ENCODE measurements at regions not wholly inside any gene's neighbourhood (a gene's known extent, or its start where the extent isn't known, plus 50 kb on each side); places are given as distances from the start of the nearest gene placed in this dataset.
"Not testable (repeated sequence)": the region's sequence is repeated elsewhere in the genome, so short reads cannot be mapped to it uniquely, and the experiment has no call there.

DNA sequence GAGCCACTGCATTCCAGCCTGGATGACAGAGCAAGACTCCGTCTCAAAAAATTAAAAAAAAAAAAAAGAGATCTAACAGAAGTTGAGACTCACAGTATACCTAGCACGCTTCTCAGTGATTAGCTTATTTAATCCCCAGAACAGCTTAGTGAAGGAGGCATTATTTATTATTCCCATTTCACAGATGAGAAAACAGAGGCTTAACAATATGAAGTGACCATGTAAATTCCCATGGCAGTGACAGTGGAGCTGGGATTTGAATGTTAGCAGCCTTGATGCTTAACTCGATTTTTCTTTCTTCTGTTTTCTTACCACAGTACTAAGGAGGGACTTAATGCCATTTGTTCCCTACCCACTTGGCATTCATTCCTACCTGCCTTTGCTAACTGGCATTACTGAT lies 89.9 kb upstream of the ZNF217 start:
- Mint-ChIP-seq H3K4me1 (peaks cover 34% of the 10 kb centered on the region), H3K36me3 (no peaks in the 10 kb centered on the region), H3K27me3 (no peaks in the 10 kb centered on the region), H3K27ac (no peak overlapping the region), H3K4me3 (no peak overlapping the region), H3K9me3 (no peaks in the 10 kb centered on the region)
- no peak for DNase-seq

DNA sequence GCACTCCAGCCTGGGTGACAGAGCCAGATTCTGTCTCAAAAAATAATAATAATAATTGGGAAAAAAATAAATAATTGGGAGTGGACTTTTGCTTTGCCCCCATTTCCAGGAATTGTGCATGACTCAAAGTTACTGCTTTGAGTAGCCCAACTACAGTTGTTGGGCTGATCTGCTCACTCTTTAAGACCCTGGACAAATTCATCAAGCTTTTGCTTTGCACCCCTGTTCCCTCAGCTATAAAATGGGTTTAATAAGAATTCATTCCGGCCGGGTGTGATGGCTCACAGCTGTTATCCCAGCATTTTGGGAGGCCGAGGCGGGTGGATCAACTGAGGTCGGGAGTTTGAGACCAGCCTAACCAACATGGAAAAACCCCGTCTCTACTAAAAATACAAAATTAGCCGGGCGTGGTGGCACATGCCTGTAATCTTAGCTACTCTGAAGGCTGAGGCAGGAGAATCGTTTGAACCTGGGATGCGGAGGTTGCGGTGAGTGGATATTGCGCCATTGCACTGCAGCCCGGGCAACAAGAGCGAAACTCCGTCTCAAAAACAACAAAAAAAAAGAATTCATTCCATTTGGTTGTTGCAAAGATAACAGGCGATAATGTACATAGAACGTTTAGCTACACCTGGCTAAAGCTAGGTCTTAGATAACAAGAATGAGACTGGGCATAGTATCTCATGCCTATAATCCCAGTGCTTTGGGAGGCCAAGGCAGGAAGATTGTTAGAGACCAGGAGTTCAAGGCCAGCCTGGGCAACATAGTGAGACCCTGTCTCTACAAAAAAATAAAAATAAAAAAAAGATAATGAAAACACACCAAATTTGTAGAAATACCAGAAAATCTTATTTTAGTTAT lies 87.9 kb upstream of the ZNF217 start:
- no peak overlapping the region for H3K27ac Mint-ChIP-seq
- H3K9me3 Mint-ChIP-seq: no peaks in the 10 kb centered on the region
- H3K27me3 Mint-ChIP-seq: no peaks in the 10 kb centered on the region
- DNase-seq: no peak
- H3K4me1 Mint-ChIP-seq: peaks cover 37% of the 10 kb centered on the region
- H3K36me3 Mint-ChIP-seq: no peaks in the 10 kb centered on the region
- H3K4me3 Mint-ChIP-seq: no peak overlapping the region

DNA sequence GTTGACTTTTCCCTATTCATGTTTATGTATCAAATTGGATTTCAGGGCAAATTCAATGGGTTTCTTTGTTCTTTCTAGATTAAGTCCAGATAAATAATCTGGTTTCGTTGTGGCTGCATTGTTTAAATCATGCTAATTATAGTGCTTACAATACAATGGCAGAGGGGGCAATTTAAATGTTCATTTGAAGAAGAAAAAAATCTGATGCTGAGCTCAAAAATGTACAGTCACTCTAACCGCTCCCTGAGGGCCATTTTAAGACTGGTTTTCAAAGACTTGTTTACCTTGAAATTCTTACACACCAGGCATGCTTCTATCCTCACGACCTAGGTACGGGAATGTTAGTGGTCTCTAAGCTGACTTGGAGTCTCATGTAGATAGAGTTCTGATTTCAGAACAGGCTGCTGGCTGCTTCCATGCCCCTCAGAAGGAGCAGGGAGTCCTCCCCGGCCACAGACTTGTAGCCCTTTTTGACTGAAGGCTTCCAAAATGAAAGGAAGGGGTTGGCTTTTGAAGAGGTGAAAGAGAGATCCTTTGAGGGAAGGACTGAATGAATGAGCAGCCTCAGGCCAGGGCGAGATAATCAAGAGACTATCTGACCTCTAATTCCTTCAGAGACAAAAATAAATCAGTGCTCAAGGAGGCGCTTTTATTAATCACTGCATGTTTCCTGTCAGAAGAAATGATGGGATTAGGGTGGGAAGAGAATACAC lies 86.1 kb upstream of the ZNF217 start:
- Mint-ChIP-seq H3K27ac (peak overlapping the region; percentile 4), H3K4me3 (no peak overlapping the region), H3K36me3 (no peaks in the 10 kb centered on the region), H3K9me3 (no peaks in the 10 kb centered on the region), H3K4me1 (peaks cover 24% of the 10 kb centered on the region), H3K27me3 (no peaks in the 10 kb centered on the region)
- no peak for DNase-seq

DNA sequence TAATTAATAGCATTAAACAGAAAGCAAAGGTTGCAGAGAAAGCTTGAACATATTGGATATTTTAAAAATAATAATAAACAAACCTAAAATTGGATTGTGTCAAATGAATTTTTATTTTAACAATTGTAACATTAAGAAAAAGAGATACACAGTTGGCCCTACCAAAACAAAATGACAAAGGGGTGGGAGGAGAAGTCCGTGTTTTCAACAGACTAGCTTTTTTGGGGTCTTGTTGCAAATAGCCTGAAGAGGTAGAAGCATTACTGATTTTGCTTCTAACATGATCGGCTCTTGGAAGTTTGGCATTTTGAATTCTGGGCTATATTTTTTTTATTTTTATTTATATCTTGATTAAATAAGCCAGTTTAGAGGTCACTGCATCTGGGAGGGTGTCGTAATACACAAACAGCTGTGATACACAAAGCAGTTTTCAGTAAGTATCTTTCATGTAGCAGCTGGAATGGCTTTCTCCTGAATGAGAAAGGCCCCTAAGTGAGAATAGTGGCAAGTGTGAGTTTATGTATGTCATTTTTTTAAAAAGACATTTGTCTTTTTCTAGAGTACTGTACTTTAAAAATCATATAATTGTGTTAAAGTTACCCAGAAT lies 85.5 kb upstream of the ZNF217 start:
- no peaks in the 10 kb centered on the region for H3K27me3 Mint-ChIP-seq
- H3K4me1 Mint-ChIP-seq: peaks cover 24% of the 10 kb centered on the region
- H3K36me3 Mint-ChIP-seq: no peaks in the 10 kb centered on the region
- DNase-seq: no peak
- no peak overlapping the region for H3K4me3 Mint-ChIP-seq
- H3K27ac Mint-ChIP-seq: no peak overlapping the region
- H3K9me3 Mint-ChIP-seq: no peaks in the 10 kb centered on the region

- Mint-ChIP-seq H3K4me1 (peaks cover 24% of the 10 kb centered on the region), H3K4me3 (peak overlapping the region; percentile 38), H3K27me3 (no peaks in the 10 kb centered on the region), H3K36me3 (no peaks in the 10 kb centered on the region), H3K27ac (peak overlapping the region; percentile 82), H3K9me3 (no peaks in the 10 kb centered on the region)
- DNase-seq: no peak
These were observed 84.8 kb upstream of the ZNF217 start for GRCh38 chr20:53678315-53678989.

DNA sequence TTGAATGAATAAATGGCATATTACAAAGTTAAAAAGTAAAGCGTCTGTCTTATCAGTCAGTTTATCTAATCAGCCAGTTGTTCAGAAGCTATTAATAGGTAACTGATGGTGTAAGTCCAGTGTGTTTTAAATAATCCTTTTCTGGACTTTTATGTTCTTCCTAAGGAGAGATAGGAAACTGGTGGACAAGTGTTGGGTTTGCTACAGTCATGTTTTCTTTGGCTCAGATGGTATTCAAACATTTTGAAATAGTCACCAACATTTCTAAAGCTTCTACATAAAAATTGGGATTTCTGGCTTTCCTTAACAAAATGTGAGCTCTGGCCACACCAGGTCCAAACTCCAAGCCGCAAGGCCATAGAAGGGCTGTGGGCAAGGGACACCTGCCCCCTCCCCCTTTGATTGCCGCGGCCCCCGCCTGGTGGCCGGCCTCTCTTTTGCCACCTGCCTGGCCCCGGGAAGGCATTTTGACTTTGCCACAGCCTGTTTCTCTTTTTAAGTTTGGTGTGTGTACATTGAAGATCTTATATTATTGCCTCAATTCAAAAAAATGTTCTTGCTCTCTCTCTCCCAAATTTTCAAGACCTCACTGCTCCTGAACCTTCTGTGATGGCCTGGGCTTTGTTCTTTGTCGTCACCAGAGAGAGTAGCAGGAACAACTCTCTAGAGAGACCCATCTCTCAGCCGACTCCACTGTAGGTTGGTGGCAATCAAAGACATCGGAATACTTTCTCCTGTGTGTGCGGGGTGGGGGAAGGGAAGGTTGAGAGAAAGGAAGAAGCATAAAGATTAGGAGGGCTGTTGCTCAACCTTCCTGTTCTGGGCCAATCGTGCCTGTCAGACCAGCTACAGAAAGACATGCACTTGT lies 84.0 kb upstream of the ZNF217 start:
- H3K36me3 Mint-ChIP-seq: no peaks in the 10 kb centered on the region
- peaks cover 24% of the 10 kb centered on the region for H3K4me1 Mint-ChIP-seq
- H3K27me3 Mint-ChIP-seq: no peaks in the 10 kb centered on the region
- H3K4me3 Mint-ChIP-seq: peak overlapping the region; percentile 38
- H3K27ac Mint-ChIP-seq: peak overlapping the region; percentile 82
- H3K9me3 Mint-ChIP-seq: no peaks in the 10 kb centered on the region
- no peak for DNase-seq

DNA sequence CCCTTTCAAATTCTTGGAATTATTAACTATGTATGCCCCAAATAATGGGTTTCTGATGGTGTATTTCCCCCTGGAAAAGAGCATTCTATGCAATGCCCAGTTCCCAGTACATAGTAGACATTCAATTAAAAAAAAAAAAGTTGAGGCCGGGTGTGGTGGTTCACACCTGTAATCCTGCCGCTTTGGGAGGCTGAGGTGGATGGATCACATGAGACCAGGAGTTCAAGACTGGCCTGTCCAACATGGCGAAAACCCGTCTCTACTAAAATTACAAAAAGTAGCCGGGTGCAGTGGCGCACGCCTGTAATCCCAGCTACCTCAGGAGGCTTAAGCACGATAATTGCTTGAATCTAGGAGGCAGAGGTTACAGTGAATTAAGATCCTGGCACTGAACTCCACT lies 83.3 kb upstream of the ZNF217 start:
- Mint-ChIP-seq H3K27ac (no peak overlapping the region), H3K4me1 (peaks cover 24% of the 10 kb centered on the region)

GRCh38 chr20:53676519-53676822 lies 82.8 kb upstream of the ZNF217 start:
- Mint-ChIP-seq H3K27ac (no peak overlapping the region), H3K9me3 (no peaks in the 10 kb centered on the region), H3K36me3 (no peaks in the 10 kb centered on the region), H3K4me1 (peaks cover 24% of the 10 kb centered on the region), H3K27me3 (no peaks in the 10 kb centered on the region), H3K4me3 (no peak overlapping the region)
- DNase-seq: no peak

More for the DNA sequence above, 83.3 kb upstream of the ZNF217 start:
- Mint-ChIP-seq H3K27me3 (no peaks in the 10 kb centered on the region), H3K4me3 (no peak overlapping the region), H3K36me3 (no peaks in the 10 kb centered on the region), H3K9me3 (no peaks in the 10 kb centered on the region)
- no peak for DNase-seq

GRCh38 chr20:53672484-53673129 lies 79.0 kb upstream of the ZNF217 start:
- Mint-ChIP-seq H3K4me1 (peaks cover 3% of the 10 kb centered on the region), H3K9me3 (no peaks in the 10 kb centered on the region), H3K27ac (no peak overlapping the region), H3K4me3 (no peak overlapping the region), H3K36me3 (no peaks in the 10 kb centered on the region), H3K27me3 (no peaks in the 10 kb centered on the region)
- DNase-seq: no peak

DNA sequence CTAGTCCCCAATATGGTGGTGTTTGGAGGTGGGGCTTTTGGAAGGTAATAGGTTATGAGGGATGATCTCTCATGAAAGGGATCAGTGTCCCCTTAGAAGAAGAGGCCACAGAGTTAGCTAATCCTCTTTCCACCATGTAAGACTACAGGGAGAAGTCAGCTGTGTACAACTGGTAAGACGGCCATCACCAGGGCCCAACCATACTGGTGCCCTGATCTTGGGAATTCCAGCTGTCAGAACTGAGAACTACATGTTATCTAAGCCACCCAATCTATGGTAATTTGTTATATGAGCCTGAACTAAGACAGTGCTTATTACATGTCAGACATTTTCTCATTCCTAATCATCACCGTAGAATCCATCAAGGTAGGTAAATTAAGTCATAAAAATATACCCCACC lies 77.7 kb upstream of the ZNF217 start:
- Mint-ChIP-seq H3K4me1 (no peaks in the 10 kb centered on the region), H3K4me3 (no peak overlapping the region)
- no peak for DNase-seq

GRCh38 chr20:53669517-53670313 lies 76.1 kb upstream of the ZNF217 start:
- H3K27me3 Mint-ChIP-seq, H3K4me1 Mint-ChIP-seq: not testable (repeated sequence)

More for the DNA sequence above, 77.7 kb upstream of the ZNF217 start:
- Mint-ChIP-seq H3K9me3 (no peaks in the 10 kb centered on the region), H3K27ac (no peak overlapping the region), H3K36me3 (no peaks in the 10 kb centered on the region), H3K27me3 (no peaks in the 10 kb centered on the region)

DNA sequence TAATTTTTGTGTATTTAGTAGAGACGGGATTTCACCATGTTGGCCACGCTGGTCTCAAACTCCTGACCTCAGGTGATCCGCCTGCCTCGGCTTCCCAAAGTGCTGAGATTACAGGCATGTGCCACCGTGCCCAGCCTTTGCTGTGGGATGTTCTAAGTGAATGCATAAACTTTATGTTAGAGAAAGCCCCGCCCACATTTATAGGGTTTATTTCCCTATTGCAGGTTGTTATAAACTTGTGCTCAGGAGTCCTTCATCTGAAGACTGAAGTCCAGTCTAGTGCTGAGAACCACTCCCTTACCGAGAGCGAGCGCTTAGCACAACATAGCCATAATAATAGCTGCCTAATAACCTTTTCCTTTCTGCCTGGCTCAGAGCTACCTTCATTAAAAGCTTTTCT lies 75.4 kb upstream of the ZNF217 start:
- H3K9me3 Mint-ChIP-seq: no peaks in the 10 kb centered on the region
- H3K27me3 Mint-ChIP-seq: no peaks in the 10 kb centered on the region
- peaks cover 7% of the 10 kb centered on the region for H3K4me1 Mint-ChIP-seq
- no peak overlapping the region for H3K27ac Mint-ChIP-seq
- H3K4me3 Mint-ChIP-seq: no peak overlapping the region
- DNase-seq: no peak
- no peaks in the 10 kb centered on the region for H3K36me3 Mint-ChIP-seq

More at GRCh38 chr20:53669517-53670313, 76.1 kb upstream of the ZNF217 start:
- not testable (repeated sequence) for H3K27ac Mint-ChIP-seq, H3K36me3 Mint-ChIP-seq, DNase-seq, H3K9me3 Mint-ChIP-seq, H3K4me3 Mint-ChIP-seq

- no peak for DNase-seq
- no peak overlapping the region for H3K4me3 Mint-ChIP-seq
- H3K36me3 Mint-ChIP-seq: no peaks in the 10 kb centered on the region
- no peaks in the 10 kb centered on the region for H3K9me3 Mint-ChIP-seq
- no peak overlapping the region for H3K27ac Mint-ChIP-seq
- H3K4me1 Mint-ChIP-seq: peaks cover 18% of the 10 kb centered on the region
- no peaks in the 10 kb centered on the region for H3K27me3 Mint-ChIP-seq
These were observed 72.5 kb upstream of the ZNF217 start for GRCh38 chr20:53666144-53666543.
